ENCODE measurements at regions not wholly inside any gene's neighbourhood (a gene's known extent, or its start where the extent isn't known, plus 50 kb on each side); places are given as distances from the start of the nearest gene placed in this dataset.
"Not testable (repeated sequence)": the region's sequence is repeated elsewhere in the genome, so short reads cannot be mapped to it uniquely, and the experiment has no call there.

- DNase-seq: no peak
Observed at GRCh38 chr5:34538026-34538672, 118.0 kb upstream of the RAI14 start.

GRCh38 chr5:34539183-34539582 lies 116.9 kb upstream of the RAI14 start:
- DNase-seq: no peak

- DNase-seq: no peak
Observed at GRCh38 chr5:34541067-34541466, 115.1 kb upstream of the RAI14 start.

GRCh38 chr5:34542818-34543217 lies 113.3 kb upstream of the RAI14 start:
- DNase-seq: no peak

GRCh38 chr5:34543687-34544086 lies 112.4 kb upstream of the RAI14 start:
- DNase-seq: no peak

GRCh38 chr5:34544403-34544802 lies 111.7 kb upstream of the RAI14 start:
- no peak for DNase-seq

- no peak for DNase-seq
Observed at GRCh38 chr5:34545164-34545563, 111.0 kb upstream of the RAI14 start.

GRCh38 chr5:34545626-34546025 lies 110.5 kb upstream of the RAI14 start:
- no peak for DNase-seq

- DNase-seq: no peak
Observed at GRCh38 chr5:34547300-34548085, 108.6 kb upstream of the RAI14 start.

GRCh38 chr5:34548086-34548403 lies 108.1 kb upstream of the RAI14 start:
- DNase-seq: no peak

GRCh38 chr5:34550247-34550646 lies 105.9 kb upstream of the RAI14 start:
- no peak for DNase-seq

- DNase-seq: no peak
Observed at GRCh38 chr5:34550964-34551363, 105.2 kb upstream of the RAI14 start.

- no peak for DNase-seq
Observed at GRCh38 chr5:34551911-34552433, 104.2 kb upstream of the RAI14 start.

- DNase-seq: no peak
Observed at GRCh38 chr5:34552686-34553085, 103.4 kb upstream of the RAI14 start.

GRCh38 chr5:34553581-34553980 lies 102.5 kb upstream of the RAI14 start:
- no peak for DNase-seq

- DNase-seq: no peak
Observed at GRCh38 chr5:34554641-34555040, 101.5 kb upstream of the RAI14 start.

- DNase-seq: no peak
Observed at GRCh38 chr5:34555699-34556508, 100.2 kb upstream of the RAI14 start.

- DNase-seq: no peak
Observed at GRCh38 chr5:34556509-34556782, 99.7 kb upstream of the RAI14 start.

GRCh38 chr5:34561581-34561980 lies 94.5 kb upstream of the RAI14 start:
- DNase-seq: not testable (repeated sequence)

- no peak for DNase-seq
Observed at GRCh38 chr5:34562791-34563190, 93.3 kb upstream of the RAI14 start.

GRCh38 chr5:34563269-34563668 lies 92.9 kb upstream of the RAI14 start:
- no peak for DNase-seq

- DNase-seq: no peak
Observed at GRCh38 chr5:34563931-34564709, 92.0 kb upstream of the RAI14 start.

GRCh38 chr5:34564710-34565235 lies 91.4 kb upstream of the RAI14 start:
- no peak for DNase-seq
